Activated naive CD4-positive, alpha-beta T cell treated with anti-CD3 and anti-CD28 coated beads for 36 hours (primary cell): ENCODE measurements at regions not wholly inside any gene's neighbourhood (a gene's known extent, or its start where the extent isn't known, plus 50 kb on each side); places are given as distances from the start of the nearest gene placed in this dataset.

Experiments used
- CTCF ChIA-PET: fragments of 350-600 bp; sonication (Branson Sonifier 250); formaldehyde crosslinking; loops from one replicate; lab custom pipeline; 2021; ENCODE audit warnings: antibody characterized with exemption; lab: Charles Lee
- DNase-seq: peaks from one replicate; pipeline ENCODE4 v3.0.0-alpha.2; 2020
- H3K27ac Mint-ChIP-seq: one replicate; pipeline ENCODE4 v1.8.0; 2021; ENCODE audit warnings: mild to moderate bottlenecking, mixed read lengths
- H3K27me3 Mint-ChIP-seq: one replicate; pipeline ENCODE4 v1.8.0; 2021; ENCODE audit warnings: low read depth, mixed read lengths
- H3K36me3 Mint-ChIP-seq: one replicate; pipeline ENCODE4 v1.8.0; 2021; ENCODE audit warnings: low read depth, mixed read lengths
- H3K4me1 Mint-ChIP-seq: one replicate; pipeline ENCODE4 v1.8.0; 2021; ENCODE audit warnings: low read depth, mixed read lengths
- H3K4me3 Mint-ChIP-seq: one replicate; pipeline ENCODE4 v1.8.0; 2021; ENCODE audit warnings: mild to moderate bottlenecking, moderate library complexity, mixed read lengths
- H3K9me3 Mint-ChIP-seq: one replicate; pipeline ENCODE4 v1.8.0; 2021; ENCODE audit warnings: mixed read lengths
- intact Hi-C: fragments of 100-400 bp; cut with micrococcal nuclease; formaldehyde crosslinking; loops from one replicate; pipeline ENCODE4 v1.15.1; 2023

DNA sequence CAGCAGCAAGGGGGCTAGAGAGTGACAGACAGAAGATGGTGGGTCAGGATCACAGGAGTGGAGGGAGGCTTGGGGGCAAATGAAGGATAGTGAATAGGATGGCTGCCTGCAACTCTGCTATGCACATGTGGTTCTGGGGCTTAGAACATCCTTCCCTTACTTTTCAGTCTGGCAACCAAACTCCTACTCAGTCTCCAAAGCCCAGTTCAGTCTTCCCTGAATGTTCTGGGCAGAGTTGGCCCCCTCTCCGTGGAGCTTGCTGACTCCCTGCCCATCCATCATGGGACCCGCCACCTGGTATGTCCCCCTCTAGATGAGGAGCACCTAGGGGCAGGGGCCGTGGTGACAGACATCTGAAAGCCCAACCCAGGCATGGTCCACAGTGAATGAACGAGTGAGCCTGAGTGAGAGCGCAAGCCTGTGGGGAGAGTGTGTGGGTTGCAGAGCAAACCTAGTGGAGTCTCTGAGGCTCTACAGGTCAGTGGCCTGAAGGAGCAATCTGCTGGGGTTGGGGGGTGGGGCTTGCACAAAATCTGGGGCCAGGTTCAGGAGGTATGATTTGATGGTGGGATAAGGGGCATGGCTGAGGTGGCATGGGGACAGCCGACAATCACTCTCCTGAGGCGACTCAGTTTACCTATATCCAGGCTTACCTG, 180.6 kb downstream of the FGF18 start:
- Mint-ChIP-seq H3K27ac (no peak overlapping the region), H3K4me1 (peaks cover 18% of the 10 kb centered on the region), H3K9me3 (no peaks in the 10 kb centered on the region), H3K27me3 (peaks cover 35% of the 10 kb centered on the region), H3K4me3 (no peak overlapping the region), H3K36me3 (no peaks in the 10 kb centered on the region)
- CTCF ChIA-PET, result no interaction called here
- intact Hi-C loops, result loop anchor here (2.0 kb wide), 2 partner anchors 115 to 441 kb away; no protein-coding TSS in a partner anchor
- DNase-seq, result no peak

DNA sequence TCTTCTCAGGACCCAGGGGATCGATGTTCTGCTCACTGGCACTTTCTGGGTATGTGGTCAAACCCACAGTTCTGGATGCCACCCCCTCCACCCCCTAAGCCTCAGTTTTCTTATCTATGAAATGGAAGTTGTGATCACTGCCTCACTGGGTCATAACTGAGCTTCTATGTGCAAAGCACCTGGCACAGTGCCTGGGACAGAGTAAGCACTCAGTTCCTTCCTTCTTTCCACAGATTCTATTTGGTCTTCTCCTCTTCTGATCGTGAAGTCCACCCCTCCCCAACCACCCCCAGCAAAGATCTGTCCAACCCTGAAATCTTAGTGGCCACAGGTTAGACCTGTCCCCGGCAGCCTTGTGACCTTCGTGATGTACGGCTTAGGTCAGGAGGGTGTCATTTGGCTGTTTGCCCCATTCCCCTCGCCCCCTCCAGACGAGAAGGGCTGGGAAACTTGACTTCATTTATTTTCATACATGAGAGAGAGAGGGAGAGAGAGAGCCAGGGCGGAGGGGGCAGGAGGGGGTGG, 181.4 kb downstream of the FGF18 start:
- CTCF ChIA-PET, result no interaction called here

DNA sequence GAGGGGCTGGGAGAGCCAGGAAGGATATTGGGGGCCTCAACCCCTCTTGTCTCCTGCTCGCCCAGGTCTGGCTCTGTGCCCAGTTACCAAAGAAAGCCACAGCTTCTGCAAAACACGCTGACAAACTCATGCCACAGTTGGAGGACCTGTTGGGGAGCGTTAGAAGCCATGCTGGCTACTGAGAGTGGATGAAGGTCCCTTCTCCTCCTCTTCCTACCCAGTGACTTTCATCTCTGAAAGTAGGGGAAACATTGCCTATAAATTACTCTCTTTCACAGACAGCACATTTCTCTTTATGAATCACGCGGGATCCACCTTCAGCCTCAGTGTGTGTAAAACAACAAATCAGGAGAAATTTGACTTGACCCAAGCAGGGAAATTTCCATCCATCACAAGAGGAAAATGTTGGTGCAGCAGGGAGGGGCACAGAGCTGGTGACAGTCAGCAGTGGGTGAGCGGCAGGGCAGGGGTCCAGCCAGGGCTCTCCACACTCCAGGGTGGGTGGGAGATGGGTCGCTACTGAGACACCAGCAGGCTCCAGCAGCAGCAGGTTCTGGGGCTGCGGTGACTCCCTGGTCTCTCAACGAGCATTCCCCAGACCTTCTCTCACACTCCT, 181.9 kb downstream of the FGF18 start:
- H3K9me3 Mint-ChIP-seq, result peaks cover 1% of the 10 kb centered on the region
- H3K27me3 Mint-ChIP-seq, result peaks cover 35% of the 10 kb centered on the region
- CTCF ChIA-PET, result interaction anchor here (0.6 to 0.8 kb wide), 3 partner anchors 48 to 116 kb away, joined by 3 to 4 read pairs (median 3); no protein-coding TSS in a partner anchor
- H3K4me1 Mint-ChIP-seq, result peaks cover 18% of the 10 kb centered on the region
- intact Hi-C loops, result loop anchor here (1.0 to 2.0 kb wide), 4 partner anchors 39 to 306 kb away; no protein-coding TSS in a partner anchor
- no peaks in the 10 kb centered on the region for H3K36me3 Mint-ChIP-seq
- DNase-seq, result peak; percentile 60
- H3K4me3 Mint-ChIP-seq, result no peak overlapping the region
- H3K27ac Mint-ChIP-seq, result no peak overlapping the region

More for the DNA sequence above, 181.4 kb downstream of the FGF18 start:
- H3K27me3 Mint-ChIP-seq, result peaks cover 32% of the 10 kb centered on the region
- peak overlapping the region; percentile 14 for H3K27ac Mint-ChIP-seq
- intact Hi-C loops, result loop anchor here (1.0 to 2.0 kb wide), 4 partner anchors 39 to 306 kb away; no protein-coding TSS in a partner anchor
- H3K4me1 Mint-ChIP-seq, result peaks cover 18% of the 10 kb centered on the region
- DNase-seq, result peak; percentile 31
- no peaks in the 10 kb centered on the region for H3K36me3 Mint-ChIP-seq
- H3K9me3 Mint-ChIP-seq, result no peaks in the 10 kb centered on the region
- H3K4me3 Mint-ChIP-seq, result peak overlapping the region; percentile 1

DNA sequence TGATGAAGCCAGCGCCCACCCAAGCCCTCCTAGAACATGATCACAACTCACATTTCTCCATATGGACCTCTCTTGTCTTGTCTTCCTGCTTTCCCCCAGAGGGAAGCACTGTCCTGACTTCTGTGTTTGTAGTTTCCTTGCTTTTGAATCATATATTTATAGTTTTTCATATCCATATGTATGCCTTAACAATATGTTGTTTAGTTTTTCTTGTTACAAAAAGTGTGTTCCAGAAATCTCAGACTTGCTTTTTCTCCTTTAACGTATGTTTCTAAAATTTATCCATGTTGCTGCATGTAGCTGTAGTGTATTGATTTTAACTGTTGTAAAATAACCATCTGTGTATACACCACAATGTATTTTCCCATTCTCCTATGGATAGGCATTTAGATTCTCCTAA, 182.0 kb upstream of the SMIM23 start:
- intact Hi-C loops, result no loop called here
- CTCF ChIA-PET, result no interaction called here
- H3K27me3 Mint-ChIP-seq, result peaks cover 30% of the 10 kb centered on the region
- H3K4me1 Mint-ChIP-seq, result peaks cover 18% of the 10 kb centered on the region
- no peaks in the 10 kb centered on the region for H3K36me3 Mint-ChIP-seq
- H3K4me3 Mint-ChIP-seq, result no peak overlapping the region
- no peak overlapping the region for H3K27ac Mint-ChIP-seq
- no peak for DNase-seq
- peaks cover 10% of the 10 kb centered on the region for H3K9me3 Mint-ChIP-seq

GRCh38 chr5:171604195-171604594, 181.4 kb upstream of the SMIM23 start:
- CTCF ChIA-PET, result no interaction called here
- H3K36me3 Mint-ChIP-seq, result no peaks in the 10 kb centered on the region
- H3K9me3 Mint-ChIP-seq, result peaks cover 10% of the 10 kb centered on the region
- H3K27ac Mint-ChIP-seq, result no peak overlapping the region
- DNase-seq, result no peak
- intact Hi-C loops, result no loop called here
- H3K4me1 Mint-ChIP-seq, result peaks cover 18% of the 10 kb centered on the region
- H3K27me3 Mint-ChIP-seq, result peaks cover 36% of the 10 kb centered on the region
- H3K4me3 Mint-ChIP-seq, result no peak overlapping the region

DNA sequence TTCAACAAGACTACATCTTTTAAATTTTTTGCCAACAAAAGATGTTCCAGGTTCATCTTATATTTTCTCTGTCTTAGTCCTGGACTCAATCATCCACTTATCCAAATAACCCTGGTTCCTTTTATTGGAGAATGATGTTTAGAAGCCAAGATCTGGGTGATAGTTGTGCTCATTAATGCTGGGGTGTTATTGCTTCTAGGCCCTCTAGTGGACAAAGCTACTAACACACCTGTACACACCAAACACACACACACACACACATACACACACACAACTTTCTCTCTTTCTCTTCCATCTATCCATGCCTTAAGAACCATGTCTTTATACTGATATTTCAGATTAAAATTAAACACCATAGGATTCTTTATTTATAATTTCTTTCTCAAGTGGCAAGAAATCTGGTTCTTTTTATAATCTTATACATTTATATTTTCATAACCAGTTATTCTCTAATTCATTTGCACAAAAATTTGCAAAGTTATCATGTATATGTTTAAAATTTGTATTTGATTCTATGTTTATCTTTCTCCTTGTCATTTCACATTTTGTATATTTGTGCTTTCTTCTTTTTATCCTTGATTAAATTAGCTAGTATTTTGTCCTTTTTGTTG, 179.1 kb upstream of the SMIM23 start:
- intact Hi-C loops, result loop anchor here (2.0 kb wide), 1 partner anchor 186 kb away; no protein-coding TSS in a partner anchor
- Mint-ChIP-seq H3K27me3 (peaks cover 38% of the 10 kb centered on the region), H3K27ac (no peak overlapping the region), H3K4me3 (no peak overlapping the region), H3K4me1 (peaks cover 4% of the 10 kb centered on the region), H3K9me3 (peaks cover 10% of the 10 kb centered on the region), H3K36me3 (no peaks in the 10 kb centered on the region)
- CTCF ChIA-PET, result interaction anchor here (0.6 to 2.0 kb wide), 10 partner anchors 9 to 474 kb away, joined by 3 to 8 read pairs (median 4); partner anchors contain the start of gene FGF18
- peak; percentile 11 for DNase-seq

- H3K27me3 Mint-ChIP-seq, result peaks cover 33% of the 10 kb centered on the region
- H3K4me3 Mint-ChIP-seq, result no peak overlapping the region
- H3K9me3 Mint-ChIP-seq, result peaks cover 10% of the 10 kb centered on the region
- H3K4me1 Mint-ChIP-seq, result no peaks in the 10 kb centered on the region
- DNase-seq, result no peak
- no peak overlapping the region for H3K27ac Mint-ChIP-seq
- no peaks in the 10 kb centered on the region for H3K36me3 Mint-ChIP-seq
- intact Hi-C loops, result loop anchor here (2.0 kb wide), 1 partner anchor 187 kb away; no protein-coding TSS in a partner anchor
- CTCF ChIA-PET, result interaction anchor here (1.0 kb wide), 1 partner anchor 9 kb away, joined by 4 read pairs; no protein-coding TSS in a partner anchor
Observed at GRCh38 chr5:171607863-171608262, 177.8 kb upstream of the SMIM23 start.

GRCh38 chr5:171609806-171610452, 175.7 kb upstream of the SMIM23 start:
- Mint-ChIP-seq H3K9me3 (peaks cover 10% of the 10 kb centered on the region), H3K27me3 (peaks cover 27% of the 10 kb centered on the region), H3K36me3 (no peaks in the 10 kb centered on the region), H3K4me1 (no peaks in the 10 kb centered on the region), H3K27ac (no peak overlapping the region), H3K4me3 (no peak overlapping the region)
- no peak for DNase-seq
- intact Hi-C loops, result no loop called here
- CTCF ChIA-PET, result interaction anchor here (0.5 to 1.4 kb wide), 3 partner anchors 18 to 426 kb away, joined by 3 to 4 read pairs (median 4); partner anchors contain the start of gene FGF18

GRCh38 chr5:171610686-171611085, 174.9 kb upstream of the SMIM23 start:
- Mint-ChIP-seq H3K9me3 (peaks cover 10% of the 10 kb centered on the region), H3K27me3 (peaks cover 27% of the 10 kb centered on the region), H3K4me3 (no peak overlapping the region), H3K36me3 (no peaks in the 10 kb centered on the region), H3K4me1 (no peaks in the 10 kb centered on the region), H3K27ac (no peak overlapping the region)
- CTCF ChIA-PET, result interaction anchor here (1.2 kb wide), 1 partner anchor 449 kb away, joined by 3 read pairs; no protein-coding TSS in a partner anchor
- DNase-seq, result no peak
- intact Hi-C loops, result no loop called here

GRCh38 chr5:171612749-171613148, 172.9 kb upstream of the SMIM23 start:
- intact Hi-C loops, result no loop called here
- H3K4me3 Mint-ChIP-seq, result no peak overlapping the region
- no peak for DNase-seq
- H3K4me1 Mint-ChIP-seq, result no peaks in the 10 kb centered on the region
- no peaks in the 10 kb centered on the region for H3K36me3 Mint-ChIP-seq
- H3K27ac Mint-ChIP-seq, result no peak overlapping the region
- peaks cover 3% of the 10 kb centered on the region for H3K9me3 Mint-ChIP-seq
- CTCF ChIA-PET, result no interaction called here
- H3K27me3 Mint-ChIP-seq, result peaks cover 19% of the 10 kb centered on the region

GRCh38 chr5:171614511-171614910, 171.1 kb upstream of the SMIM23 start:
- intact Hi-C loops, result no loop called here
- Mint-ChIP-seq H3K4me1 (no peaks in the 10 kb centered on the region), H3K27ac (no peak overlapping the region), H3K4me3 (no peak overlapping the region), H3K9me3 (no peaks in the 10 kb centered on the region), H3K36me3 (no peaks in the 10 kb centered on the region), H3K27me3 (peaks cover 10% of the 10 kb centered on the region)
- no peak for DNase-seq
- CTCF ChIA-PET, result interaction anchor here (1.4 kb wide), 1 partner anchor 8 kb away, joined by 4 read pairs; no protein-coding TSS in a partner anchor
